ENCODE measurements at regions not wholly inside any gene's neighbourhood (a gene's known extent, or its start where the extent isn't known, plus 50 kb on each side); places are given as distances from the start of the nearest gene placed in this dataset.

DNA sequence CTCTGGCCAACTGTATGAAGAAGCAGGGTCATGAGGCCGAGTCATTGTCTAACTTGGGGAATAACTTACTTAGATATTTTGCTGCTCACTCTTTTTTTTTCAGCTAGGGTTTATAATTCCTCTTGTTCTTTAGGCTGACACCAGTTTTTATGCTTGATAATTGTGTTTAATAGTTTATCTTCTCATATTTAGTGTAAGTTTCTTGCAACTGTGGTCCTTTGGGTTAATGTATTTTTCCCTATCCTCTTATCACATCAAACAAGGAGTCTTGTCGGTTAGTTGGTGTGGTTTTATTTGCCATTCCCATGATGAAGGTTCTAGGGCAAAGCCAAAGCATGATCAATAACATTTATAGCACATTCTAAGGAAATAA, 204.6 kb downstream of the NUFIP1 start:
- TF ChIP-seq EZH2 (IDR thresholded peaks at IDR 0.05; ENCODE audit: borderline replicate concordance, low read length), result no peak
- TF ChIP-seq, protein P1, sequence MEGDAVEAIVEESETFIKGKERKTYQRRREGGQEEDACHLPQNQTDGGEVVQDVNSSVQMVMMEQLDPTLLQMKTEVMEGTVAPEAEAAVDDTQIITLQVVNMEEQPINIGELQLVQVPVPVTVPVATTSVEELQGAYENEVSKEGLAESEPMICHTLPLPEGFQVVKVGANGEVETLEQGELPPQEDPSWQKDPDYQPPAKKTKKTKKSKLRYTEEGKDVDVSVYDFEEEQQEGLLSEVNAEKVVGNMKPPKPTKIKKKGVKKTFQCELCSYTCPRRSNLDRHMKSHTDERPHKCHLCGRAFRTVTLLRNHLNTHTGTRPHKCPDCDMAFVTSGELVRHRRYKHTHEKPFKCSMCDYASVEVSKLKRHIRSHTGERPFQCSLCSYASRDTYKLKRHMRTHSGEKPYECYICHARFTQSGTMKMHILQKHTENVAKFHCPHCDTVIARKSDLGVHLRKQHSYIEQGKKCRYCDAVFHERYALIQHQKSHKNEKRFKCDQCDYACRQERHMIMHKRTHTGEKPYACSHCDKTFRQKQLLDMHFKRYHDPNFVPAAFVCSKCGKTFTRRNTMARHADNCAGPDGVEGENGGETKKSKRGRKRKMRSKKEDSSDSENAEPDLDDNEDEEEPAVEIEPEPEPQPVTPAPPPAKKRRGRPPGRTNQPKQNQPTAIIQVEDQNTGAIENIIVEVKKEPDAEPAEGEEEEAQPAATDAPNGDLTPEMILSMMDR (IDR thresholded peaks at IDR 0.05; ENCODE audit: low read length), result no peak

Measured in OCI-LY1 (cell line).